ENCODE measurements at regions not wholly inside any gene's neighbourhood (a gene's known extent, or its start where the extent isn't known, plus 50 kb on each side); places are given as distances from the start of the nearest gene placed in this dataset.
"Not testable (repeated sequence)": the region's sequence is repeated elsewhere in the genome, so short reads cannot be mapped to it uniquely, and the experiment has no call there.

DNA sequence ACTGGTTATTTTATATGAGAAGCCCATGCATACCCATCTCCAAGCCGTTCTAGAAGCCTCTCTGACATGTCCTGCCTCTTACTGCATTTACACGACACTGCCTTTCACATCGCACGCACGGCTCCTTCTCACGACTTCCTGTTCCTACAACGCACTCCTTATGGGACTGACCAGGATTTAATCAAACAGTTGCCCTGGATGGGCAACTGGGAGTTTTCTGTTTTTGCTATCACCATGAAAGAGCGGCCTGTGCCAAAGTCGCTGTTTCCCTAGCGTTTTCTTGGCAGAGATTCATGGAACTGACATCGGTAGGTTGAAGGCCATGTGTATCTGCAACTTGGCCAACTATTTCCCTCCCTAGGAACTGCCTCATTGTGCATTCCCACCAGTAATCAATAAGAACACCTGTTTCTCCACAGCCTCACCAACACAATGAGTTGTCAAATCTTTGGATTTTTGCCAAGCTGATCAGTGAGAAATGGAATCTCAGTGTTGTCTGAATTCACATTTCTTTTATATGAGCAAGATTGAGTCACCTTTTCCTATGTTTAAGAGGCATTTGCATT lies 97.2 kb upstream of the OTOS start:
- Histone ChIP-seq H3K9me3 (ENCODE audit: control insufficient read depth, insufficient read depth, low read length) (no peaks in the 10 kb centered on the region), H3K9ac (ENCODE audit: low read depth, low read length) (no peak overlapping the region), H3K4me1 (ENCODE audit: insufficient read depth, low read length) (no peaks in the 10 kb centered on the region; the same call in 1 of the 2 replicates), H3K36me3 (ENCODE audit: insufficient read depth, low read length) (no peaks in the 10 kb centered on the region)

DNA sequence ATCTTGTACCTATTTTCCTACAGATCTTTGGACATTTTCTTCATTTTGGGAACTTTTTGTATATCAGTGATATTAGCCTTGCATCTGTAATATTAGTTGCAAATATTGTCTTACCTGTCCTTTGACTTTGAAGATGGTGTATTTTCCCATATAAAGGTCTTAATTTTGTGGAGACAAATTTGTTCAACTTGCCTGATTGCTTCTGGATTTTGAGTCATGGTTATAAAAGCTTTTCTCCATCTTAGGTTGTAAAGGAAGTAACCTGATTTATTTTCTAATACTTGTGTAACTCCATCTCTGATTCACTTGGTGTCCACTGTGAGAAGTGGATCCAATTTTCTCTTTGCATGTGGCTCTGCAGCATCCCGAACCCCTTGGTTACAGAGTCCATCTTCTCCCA lies 97.7 kb upstream of the OTOS start:
- Histone ChIP-seq H3K9me3 (ENCODE audit: control insufficient read depth, insufficient read depth, low read length) (no peaks in the 10 kb centered on the region), H3K4me1 (ENCODE audit: insufficient read depth, low read length) (no peaks in the 10 kb centered on the region; the same call in 1 of the 2 replicates), H3K36me3 (ENCODE audit: insufficient read depth, low read length) (no peaks in the 10 kb centered on the region), H3K9ac (ENCODE audit: low read depth, low read length) (no peak overlapping the region)

DNA sequence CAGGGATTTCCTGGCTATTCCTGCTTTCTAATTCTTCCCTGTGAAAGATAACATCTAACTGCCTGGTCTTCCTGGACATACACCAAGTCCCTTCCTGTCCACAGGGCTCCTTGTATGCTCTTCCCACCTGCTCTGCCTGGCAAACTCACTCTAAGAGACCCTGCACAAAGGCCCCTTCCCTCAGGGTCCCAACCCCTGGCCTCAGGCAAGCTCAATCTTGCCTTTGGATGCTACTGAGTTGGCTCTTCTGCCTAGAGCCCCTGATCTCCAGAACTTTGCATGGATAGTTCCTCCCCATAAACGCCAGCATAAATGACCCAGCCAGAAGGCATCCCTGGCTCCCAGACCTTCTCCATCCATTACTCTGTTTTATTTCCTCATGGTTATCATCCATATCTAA lies 98.3 kb upstream of the OTOS start:
- Histone ChIP-seq H3K36me3 (ENCODE audit: insufficient read depth, low read length) (no peaks in the 10 kb centered on the region), H3K9ac (ENCODE audit: low read depth, low read length) (no peak overlapping the region), H3K9me3 (ENCODE audit: control insufficient read depth, insufficient read depth, low read length) (no peaks in the 10 kb centered on the region), H3K4me1 (ENCODE audit: insufficient read depth, low read length) (no peaks in the 10 kb centered on the region; the same call in 1 of the 2 replicates)

DNA sequence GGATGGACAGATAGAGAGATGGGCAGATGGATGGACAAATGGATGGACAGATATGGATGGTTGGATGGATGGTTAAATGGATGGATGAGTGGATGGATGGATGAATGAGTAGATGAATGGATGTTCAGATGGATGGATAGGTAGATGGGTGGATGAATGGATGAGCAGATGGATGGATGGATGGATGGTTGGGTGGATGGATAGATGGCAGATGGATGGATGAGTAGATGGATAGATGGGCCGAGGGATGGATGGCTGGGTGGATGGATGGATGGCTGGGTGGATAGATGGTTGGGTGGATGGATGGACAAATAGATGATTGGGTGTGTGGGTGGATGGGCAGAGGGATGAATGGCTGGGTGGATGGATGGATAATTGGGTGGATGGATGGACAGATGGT lies 98.9 kb upstream of the OTOS start:
- no peak overlapping the region for H3K9ac ChIP-seq (ENCODE audit: low read depth, low read length)
- no peaks in the 10 kb centered on the region for H3K9me3 ChIP-seq (ENCODE audit: control insufficient read depth, insufficient read depth, low read length)
- H3K36me3 ChIP-seq (ENCODE audit: insufficient read depth, low read length): no peaks in the 10 kb centered on the region
- no peaks in the 10 kb centered on the region; the same call in 1 of the 2 replicates for H3K4me1 ChIP-seq (ENCODE audit: insufficient read depth, low read length)

DNA sequence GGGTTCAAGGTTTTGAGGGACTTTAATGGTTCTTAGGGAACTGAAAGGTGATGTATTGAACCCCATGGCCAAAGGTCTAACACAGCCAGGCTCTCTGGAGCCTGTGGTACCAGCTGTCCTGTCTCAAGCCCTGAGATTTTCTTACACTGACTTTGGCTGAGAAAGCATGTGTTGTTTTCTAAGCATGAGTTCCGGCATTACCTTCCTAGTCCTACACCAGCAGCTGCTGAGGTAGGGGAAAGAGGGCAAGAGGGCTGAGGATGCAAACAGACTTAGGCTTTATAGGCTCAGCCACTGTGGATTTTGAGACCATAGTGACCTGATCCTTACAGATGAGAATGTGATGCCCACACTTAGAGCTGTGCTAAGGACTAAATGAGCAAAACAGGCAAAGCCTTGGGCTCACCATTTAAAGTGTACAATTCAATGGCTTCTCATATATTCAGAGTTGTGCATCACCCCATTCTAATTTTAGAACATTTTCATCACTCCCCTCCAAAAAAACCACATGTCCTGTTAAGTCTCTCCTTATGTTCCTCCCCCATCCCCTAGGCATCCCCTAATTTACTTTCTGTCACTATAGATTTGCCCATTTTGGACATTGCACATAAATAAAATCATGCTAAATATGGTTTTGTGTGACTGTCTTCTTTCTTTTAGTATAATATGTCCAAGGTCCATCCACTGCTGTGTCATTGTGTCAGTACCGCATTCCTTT lies 99.7 kb upstream of the OTOS start:
- Histone ChIP-seq H3K36me3 (ENCODE audit: insufficient read depth, low read length) (no peaks in the 10 kb centered on the region), H3K9ac (ENCODE audit: low read depth, low read length) (no peak overlapping the region), H3K9me3 (ENCODE audit: control insufficient read depth, insufficient read depth, low read length) (no peaks in the 10 kb centered on the region), H3K4me1 (ENCODE audit: insufficient read depth, low read length) (no peaks in the 10 kb centered on the region; the same call in 1 of the 2 replicates)

DNA sequence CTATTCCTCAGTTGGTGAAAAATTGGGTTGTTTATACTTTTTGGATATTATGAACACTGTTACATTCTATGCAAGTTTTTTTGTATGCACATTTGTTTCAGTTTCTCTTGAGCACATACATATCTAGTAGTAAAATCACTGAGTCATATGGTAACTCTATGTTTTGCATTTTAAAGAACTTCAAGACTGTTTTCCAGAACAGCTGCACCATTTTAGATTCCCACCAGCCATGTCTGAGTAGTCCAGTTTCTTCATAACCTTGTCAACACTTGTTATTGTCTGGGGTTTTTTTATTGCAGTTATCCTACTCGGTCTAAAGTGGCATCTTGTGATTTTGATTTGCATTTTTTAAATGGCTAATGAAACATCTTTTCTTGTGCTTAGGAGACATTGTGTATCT lies 100.3 kb upstream of the OTOS start:
- H3K9me3 ChIP-seq (ENCODE audit: control insufficient read depth, insufficient read depth, low read length): no peaks in the 10 kb centered on the region

DNA sequence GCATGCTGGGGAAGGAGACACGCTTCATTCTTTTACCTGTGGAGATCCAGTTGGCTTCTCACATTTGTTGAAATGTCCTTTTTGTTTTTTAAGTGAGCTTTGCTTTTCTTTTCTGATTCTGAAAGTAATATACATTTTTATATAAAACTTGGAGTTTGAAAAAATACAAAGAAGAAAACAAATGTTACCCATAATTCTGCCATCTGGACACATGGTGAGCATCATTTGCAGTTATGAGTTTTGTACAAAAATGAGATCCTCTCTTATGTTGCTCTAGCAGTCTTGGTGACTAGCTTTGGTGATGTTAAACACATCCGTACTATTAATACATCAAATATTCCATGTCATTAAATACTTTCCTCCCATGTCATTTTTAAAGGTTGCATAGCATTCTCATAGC lies 101.1 kb upstream of the OTOS start:
- Histone ChIP-seq H3K9ac (ENCODE audit: low read depth, low read length) (no peak overlapping the region), H3K36me3 (ENCODE audit: insufficient read depth, low read length) (no peaks in the 10 kb centered on the region), H3K4me1 (ENCODE audit: insufficient read depth, low read length) (no peaks in the 10 kb centered on the region; the same call in 1 of the 2 replicates), H3K9me3 (ENCODE audit: control insufficient read depth, insufficient read depth, low read length) (no peaks in the 10 kb centered on the region)

More for the DNA sequence above, 100.3 kb upstream of the OTOS start:
- Histone ChIP-seq H3K9ac (ENCODE audit: low read depth, low read length) (no peak overlapping the region), H3K4me1 (ENCODE audit: insufficient read depth, low read length) (no peaks in the 10 kb centered on the region; the same call in 1 of the 2 replicates), H3K36me3 (ENCODE audit: insufficient read depth, low read length) (no peaks in the 10 kb centered on the region)

DNA sequence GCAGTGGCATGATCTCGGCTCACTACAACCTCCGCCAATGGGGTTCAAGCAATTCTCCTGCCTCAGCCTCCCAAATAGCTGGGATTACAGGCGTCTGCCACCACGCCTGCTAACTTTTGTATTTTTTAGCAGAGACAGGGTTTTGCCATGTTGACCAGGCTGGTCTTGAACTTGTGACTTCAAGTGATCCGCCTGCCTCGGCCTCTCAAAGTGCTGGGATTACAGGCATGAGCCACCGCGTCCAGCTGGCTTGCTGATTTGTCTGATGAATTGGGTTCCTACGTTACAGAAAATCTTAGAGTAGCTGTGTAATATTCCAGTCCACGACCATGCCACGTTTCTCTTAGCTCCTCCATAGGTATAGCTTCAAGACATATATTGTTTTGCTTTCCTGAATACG lies 102.6 kb upstream of the OTOS start:
- not testable (repeated sequence) for H3K9ac ChIP-seq (ENCODE audit: low read depth, low read length); H3K9me3 ChIP-seq (ENCODE audit: control insufficient read depth, insufficient read depth, low read length); H3K4me1 ChIP-seq (ENCODE audit: insufficient read depth, low read length); H3K36me3 ChIP-seq (ENCODE audit: insufficient read depth, low read length)

DNA sequence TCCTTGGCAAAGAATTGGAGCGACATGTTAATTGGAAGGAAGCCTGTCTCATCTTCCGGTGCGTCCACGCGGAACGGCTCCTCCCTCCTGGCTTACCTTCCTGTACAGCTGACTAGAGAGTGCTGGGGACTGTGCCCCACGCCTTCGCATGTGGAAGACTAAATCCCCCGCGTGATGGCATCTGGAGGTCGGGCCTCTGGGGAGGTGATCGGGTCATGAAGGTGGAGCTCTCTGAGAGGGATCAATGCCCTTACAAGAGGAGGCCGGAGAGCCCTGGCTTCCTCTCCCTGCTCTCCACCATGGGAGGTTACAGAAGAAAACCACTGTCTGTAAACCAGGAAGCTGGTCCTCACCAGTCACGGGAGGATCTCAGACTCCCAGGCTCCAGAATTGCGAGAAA lies 104.1 kb upstream of the OTOS start:
- Histone ChIP-seq H3K36me3 (ENCODE audit: insufficient read depth, low read length) (no peaks in the 10 kb centered on the region), H3K9ac (ENCODE audit: low read depth, low read length) (no peak overlapping the region), H3K4me1 (ENCODE audit: insufficient read depth, low read length) (no peaks in the 10 kb centered on the region; the same call in 1 of the 2 replicates), H3K9me3 (ENCODE audit: control insufficient read depth, insufficient read depth, low read length) (no peaks in the 10 kb centered on the region)

DNA sequence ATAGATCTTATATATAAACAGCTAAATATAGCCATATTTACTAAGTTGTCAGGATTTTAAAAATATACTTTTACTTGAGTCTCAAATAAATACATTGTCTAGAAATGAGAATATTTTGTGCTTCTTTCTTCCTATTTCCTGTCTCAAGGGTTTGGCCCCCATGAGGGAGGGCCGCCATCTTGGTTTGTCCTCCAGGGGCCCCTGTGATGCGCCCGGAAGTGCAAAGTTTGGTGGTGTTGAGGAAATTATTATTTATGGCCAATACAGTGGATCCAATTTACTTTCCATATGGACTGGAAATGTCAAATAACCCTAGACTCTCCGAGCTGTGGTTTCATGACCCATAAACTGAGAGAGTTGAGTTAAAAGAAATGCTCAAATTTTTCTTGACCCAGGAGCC lies 104.7 kb upstream of the OTOS start:
- no peaks in the 10 kb centered on the region; the same call in 1 of the 2 replicates for H3K4me1 ChIP-seq (ENCODE audit: insufficient read depth, low read length)
- H3K9me3 ChIP-seq (ENCODE audit: control insufficient read depth, insufficient read depth, low read length): no peaks in the 10 kb centered on the region
- no peak overlapping the region for H3K9ac ChIP-seq (ENCODE audit: low read depth, low read length)
- H3K36me3 ChIP-seq (ENCODE audit: insufficient read depth, low read length): no peaks in the 10 kb centered on the region

DNA sequence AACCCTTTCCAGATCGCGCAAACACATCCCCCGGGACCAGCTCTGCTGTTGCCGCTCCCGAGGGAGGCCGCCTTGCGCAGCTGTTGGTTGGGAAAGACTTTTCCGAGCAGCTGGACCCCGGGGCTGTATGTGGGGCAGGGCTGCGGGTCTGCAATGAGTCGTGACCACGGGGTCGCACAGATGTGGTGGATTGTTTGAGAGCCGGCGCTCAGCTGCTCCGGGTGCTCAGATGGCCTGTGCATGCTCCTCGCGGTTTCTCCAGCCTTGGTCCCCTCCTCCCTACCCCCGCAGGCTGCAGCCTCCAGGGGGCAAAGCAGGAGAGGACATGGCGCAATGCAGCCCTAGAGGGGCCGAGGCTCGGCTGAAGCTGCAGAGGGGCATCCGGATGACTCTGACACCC lies 105.2 kb upstream of the OTOS start:
- Histone ChIP-seq H3K36me3 (ENCODE audit: insufficient read depth, low read length) (no peaks in the 10 kb centered on the region), H3K9ac (ENCODE audit: low read depth, low read length) (no peak overlapping the region), H3K4me1 (ENCODE audit: insufficient read depth, low read length) (peaks cover 5% of the 10 kb centered on the region; the same call in 1 of the 2 replicates), H3K9me3 (ENCODE audit: control insufficient read depth, insufficient read depth, low read length) (no peaks in the 10 kb centered on the region)

DNA sequence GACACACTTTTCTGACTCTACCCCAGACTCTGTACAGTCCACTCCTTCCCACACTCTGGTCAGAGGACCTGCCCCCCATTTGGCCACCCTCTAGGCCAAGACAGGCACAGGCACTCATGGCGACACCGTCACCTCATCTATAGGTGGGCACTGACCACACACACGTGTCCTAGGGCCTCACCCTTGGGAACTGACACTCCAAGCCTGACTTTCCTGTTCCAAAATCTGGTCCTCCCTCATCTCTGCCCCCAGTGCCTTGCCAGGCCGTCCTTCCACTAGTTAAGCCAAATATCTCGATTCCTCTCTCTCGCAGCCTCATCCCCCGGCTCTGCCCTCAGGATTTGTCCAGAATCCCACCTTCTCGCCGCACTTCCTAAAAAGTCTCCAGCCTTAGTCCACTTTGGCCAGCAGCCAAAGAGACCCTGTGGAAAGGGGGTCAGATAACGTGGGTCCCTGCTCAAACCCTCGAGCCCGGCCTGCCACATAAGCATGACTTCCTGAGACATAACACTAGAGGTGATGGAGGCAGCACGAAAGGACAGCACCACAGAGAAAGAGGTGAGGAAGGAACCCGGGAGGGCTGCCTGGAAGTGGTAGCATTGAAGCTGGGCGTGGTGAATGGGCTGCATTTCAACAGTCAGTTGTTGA lies 105.8 kb upstream of the OTOS start:
- Histone ChIP-seq H3K9ac (ENCODE audit: low read depth, low read length) (no peak overlapping the region), H3K36me3 (ENCODE audit: insufficient read depth, low read length) (no peaks in the 10 kb centered on the region), H3K4me1 (ENCODE audit: insufficient read depth, low read length) (peaks cover 8% of the 10 kb centered on the region; the same call in 1 of the 2 replicates), H3K9me3 (ENCODE audit: control insufficient read depth, insufficient read depth, low read length) (no peaks in the 10 kb centered on the region)

DNA sequence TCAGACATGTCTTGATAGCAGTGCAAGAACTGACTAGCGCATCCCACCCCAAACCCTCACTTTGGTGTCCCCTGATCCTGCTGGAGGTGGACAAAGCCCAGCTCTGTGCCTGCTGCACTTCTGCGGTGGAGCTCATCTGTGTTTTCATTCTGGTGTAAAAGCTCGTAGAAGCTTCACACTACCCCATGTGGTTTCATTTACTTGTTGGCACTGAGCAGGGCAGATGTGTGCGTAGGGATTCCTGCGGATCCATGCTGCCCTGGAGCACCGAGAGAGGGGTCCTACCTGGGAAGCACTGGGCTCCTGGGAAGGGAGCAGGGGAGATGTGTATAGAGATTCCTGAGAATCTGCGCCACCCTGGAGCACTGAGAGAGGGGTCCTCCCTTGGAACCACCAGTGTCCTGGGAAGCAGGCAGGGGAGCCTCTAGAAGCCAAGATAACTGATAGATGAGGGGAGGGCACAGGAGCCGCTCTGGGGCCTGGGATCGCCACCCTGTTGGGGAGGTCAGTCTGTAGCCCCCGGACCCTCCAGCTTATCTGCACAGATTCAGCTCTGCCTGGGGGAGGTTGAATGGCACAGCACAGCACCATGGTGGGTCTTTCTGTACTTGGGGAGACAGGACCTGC lies 106.9 kb upstream of the OTOS start:
- Histone ChIP-seq H3K4me1 (ENCODE audit: insufficient read depth, low read length) (peaks cover 8% of the 10 kb centered on the region; the same call in 1 of the 2 replicates), H3K36me3 (ENCODE audit: insufficient read depth, low read length) (no peaks in the 10 kb centered on the region), H3K9ac (ENCODE audit: low read depth, low read length) (no peak overlapping the region), H3K9me3 (ENCODE audit: control insufficient read depth, insufficient read depth, low read length) (no peaks in the 10 kb centered on the region)

DNA sequence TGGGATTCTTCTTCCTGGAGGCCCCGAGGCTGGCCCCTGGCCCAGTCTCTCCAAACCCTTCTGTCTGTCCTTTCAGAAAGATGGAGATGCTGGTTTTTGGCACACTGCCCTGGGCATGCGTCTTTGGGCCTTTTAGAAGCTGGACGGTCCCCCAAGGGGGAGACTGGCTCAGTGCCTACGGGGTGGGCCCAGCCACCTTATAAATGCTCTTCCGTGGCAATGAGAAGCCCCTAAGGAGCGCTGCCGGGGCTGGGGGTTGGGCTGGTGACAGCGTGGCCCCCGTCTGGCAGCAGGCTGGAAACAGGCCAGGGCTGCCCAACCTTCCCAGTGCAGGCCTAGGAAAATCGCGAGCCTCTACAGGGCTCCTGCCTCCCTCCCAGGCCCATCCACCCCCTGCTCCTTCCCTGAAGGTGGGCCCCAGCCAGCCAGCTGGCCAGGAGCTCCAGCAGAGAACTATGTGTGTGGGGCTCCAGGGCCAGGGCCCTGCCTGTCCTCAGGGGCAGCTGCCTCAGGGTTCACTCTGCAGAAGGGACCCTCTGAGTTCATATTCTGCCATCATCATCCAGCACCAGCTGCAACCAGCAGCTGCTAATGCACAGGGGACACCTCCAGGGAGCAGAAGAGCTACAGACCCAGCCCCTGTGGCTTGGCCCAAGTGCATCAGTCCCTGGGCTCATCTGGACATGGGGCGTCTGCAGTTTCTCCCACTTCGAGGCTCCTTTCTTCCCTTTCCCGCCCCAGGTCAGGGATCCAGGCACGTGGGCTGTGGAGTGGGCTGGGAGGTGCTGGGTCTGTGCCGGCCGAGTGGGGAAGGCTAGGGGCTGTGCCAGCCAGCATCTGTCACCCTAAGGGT lies 107.6 kb upstream of the OTOS start:
- Histone ChIP-seq H3K9ac (ENCODE audit: low read depth, low read length) (no peak overlapping the region), H3K36me3 (ENCODE audit: insufficient read depth, low read length) (no peaks in the 10 kb centered on the region), H3K4me1 (ENCODE audit: insufficient read depth, low read length) (peaks cover 8% of the 10 kb centered on the region; the same call in 1 of the 2 replicates), H3K9me3 (ENCODE audit: control insufficient read depth, insufficient read depth, low read length) (no peaks in the 10 kb centered on the region)

Measured in ES-I3 (cell line).